Fibroblast of skin of right biceps (primary cell): ENCODE measurements at regions not wholly inside any gene's neighbourhood (a gene's known extent, or its start where the extent isn't known, plus 50 kb on each side); places are given as distances from the start of the nearest gene placed in this dataset.
"Not testable (repeated sequence)": the region's sequence is repeated elsewhere in the genome, so short reads cannot be mapped to it uniquely, and the experiment has no call there.

Source experiments
- DNase-seq: peaks from one replicate; pipeline ENCODE4 v3.0.0-alpha.2; 2013

GRCh38 chr3:125645616-125646015 is 50.3 kb upstream of the OSBPL11 start:
- DNase-seq: no peak

- DNase-seq: no peak
These were observed 51.3 kb upstream of the OSBPL11 start for GRCh38 chr3:125646581-125646980.

- DNase-seq: no peak
These were observed 52.2 kb upstream of the OSBPL11 start for GRCh38 chr3:125647318-125648014.

- DNase-seq: peak; percentile 35
These were observed 55.9 kb upstream of the OSBPL11 start for GRCh38 chr3:125651244-125651643.

- no peak for DNase-seq
These were observed 57.1 kb upstream of the OSBPL11 start for GRCh38 chr3:125652349-125652748.

GRCh38 chr3:125654526-125654925 is 59.2 kb upstream of the OSBPL11 start:
- no peak for DNase-seq

- no peak for DNase-seq
These were observed 67.4 kb upstream of the OSBPL11 start for GRCh38 chr3:125662675-125663074.

GRCh38 chr3:125670352-125670751 is 75.1 kb upstream of the OSBPL11 start:
- no peak for DNase-seq

GRCh38 chr3:125670945-125671344 is 75.6 kb upstream of the OSBPL11 start:
- DNase-seq: no peak

GRCh38 chr3:125671461-125672243 is 76.4 kb upstream of the OSBPL11 start:
- DNase-seq: no peak

GRCh38 chr3:125675791-125676190 is 80.5 kb upstream of the OSBPL11 start:
- no peak for DNase-seq

GRCh38 chr3:125679258-125679657 is 84.0 kb upstream of the OSBPL11 start:
- no peak for DNase-seq

GRCh38 chr3:125681146-125681545 is 85.8 kb upstream of the OSBPL11 start:
- no peak for DNase-seq

GRCh38 chr3:125681906-125682305 is 86.6 kb upstream of the OSBPL11 start:
- not testable (repeated sequence) for DNase-seq

- peak; percentile 74 for DNase-seq
These were observed 87.3 kb upstream of the OSBPL11 start for GRCh38 chr3:125682610-125683009.

- no peak for DNase-seq
These were observed 88.0 kb upstream of the OSBPL11 start for GRCh38 chr3:125683067-125683829.

GRCh38 chr3:125684199-125684598 is 88.9 kb upstream of the OSBPL11 start:
- DNase-seq: peak; percentile 22

GRCh38 chr3:125685741-125686140 is 90.4 kb upstream of the OSBPL11 start:
- peak; percentile 84 for DNase-seq

GRCh38 chr3:125692361-125692760 is 97.1 kb upstream of the OSBPL11 start:
- no peak for DNase-seq

- DNase-seq: no peak
These were observed 98.6 kb upstream of the OSBPL11 start for GRCh38 chr3:125693887-125694286.

- DNase-seq: no peak
These were observed 99.5 kb upstream of the OSBPL11 start for GRCh38 chr3:125694761-125695294.

- no peak for DNase-seq
These were observed 100.4 kb upstream of the OSBPL11 start for GRCh38 chr3:125695688-125696087.

GRCh38 chr3:125697126-125697525 is 101.8 kb upstream of the OSBPL11 start:
- not testable (repeated sequence) for DNase-seq
